Neural progenitor cell (in vitro differentiated cells): ENCODE measurements at regions not wholly inside any gene's neighbourhood (a gene's known extent, or its start where the extent isn't known, plus 50 kb on each side); places are given as distances from the start of the nearest gene placed in this dataset.

Experiments used
- EZH2 ChIP-seq: fragments of 200-600 bp; sonication (generic); IDR thresholded peaks from 2 replicates; pipeline ENCODE4 v1.6.1; 2017; ENCODE audit warnings: antibody characterized with exemption, mild to moderate bottlenecking, moderate library complexity
- EZH2phosphoT487 ChIP-seq: fragments of 200-600 bp; sonication (generic); IDR thresholded peaks from 2 replicates; pipeline ENCODE4 v1.6.1; 2017; ENCODE audit warnings: antibody characterized with exemption
- TF ChIP-seq, protein P1 (sequence below): fragments of 200-600 bp; sonication (generic); IDR thresholded peaks from 2 replicates; pipeline ENCODE4 v1.5.1; 2017; ENCODE audit warnings: antibody characterized with exemption, mild to moderate bottlenecking

DNA sequence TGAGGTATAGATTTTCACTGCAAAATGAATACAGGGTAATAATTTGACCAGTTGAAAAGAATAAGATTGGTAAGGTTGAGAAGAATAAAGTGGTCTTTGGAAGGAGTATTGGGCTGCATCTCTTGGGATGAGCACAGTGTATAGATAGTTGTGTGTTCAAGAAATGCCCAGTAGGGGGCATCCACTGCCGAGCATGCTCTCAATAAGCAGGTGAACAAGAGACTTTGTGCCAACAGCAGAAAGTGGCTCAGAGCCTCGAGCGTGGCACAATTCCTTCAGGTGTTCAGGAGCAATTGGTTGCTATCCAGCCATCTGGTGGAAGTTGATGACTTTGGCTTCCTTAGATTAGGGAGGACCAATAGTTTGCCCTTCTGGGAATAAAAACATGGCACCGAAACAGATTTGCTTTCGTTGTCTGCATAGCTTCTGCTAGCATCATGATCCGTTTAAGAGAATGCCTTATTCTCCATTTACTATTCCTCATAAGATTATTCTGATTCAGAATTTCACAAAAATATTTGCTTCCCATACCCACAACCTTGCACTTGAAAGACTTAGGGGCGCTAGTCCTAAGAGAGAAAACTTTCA lies 258.1 kb upstream of the NEIL3 start:
- TF ChIP-seq, protein P1, sequence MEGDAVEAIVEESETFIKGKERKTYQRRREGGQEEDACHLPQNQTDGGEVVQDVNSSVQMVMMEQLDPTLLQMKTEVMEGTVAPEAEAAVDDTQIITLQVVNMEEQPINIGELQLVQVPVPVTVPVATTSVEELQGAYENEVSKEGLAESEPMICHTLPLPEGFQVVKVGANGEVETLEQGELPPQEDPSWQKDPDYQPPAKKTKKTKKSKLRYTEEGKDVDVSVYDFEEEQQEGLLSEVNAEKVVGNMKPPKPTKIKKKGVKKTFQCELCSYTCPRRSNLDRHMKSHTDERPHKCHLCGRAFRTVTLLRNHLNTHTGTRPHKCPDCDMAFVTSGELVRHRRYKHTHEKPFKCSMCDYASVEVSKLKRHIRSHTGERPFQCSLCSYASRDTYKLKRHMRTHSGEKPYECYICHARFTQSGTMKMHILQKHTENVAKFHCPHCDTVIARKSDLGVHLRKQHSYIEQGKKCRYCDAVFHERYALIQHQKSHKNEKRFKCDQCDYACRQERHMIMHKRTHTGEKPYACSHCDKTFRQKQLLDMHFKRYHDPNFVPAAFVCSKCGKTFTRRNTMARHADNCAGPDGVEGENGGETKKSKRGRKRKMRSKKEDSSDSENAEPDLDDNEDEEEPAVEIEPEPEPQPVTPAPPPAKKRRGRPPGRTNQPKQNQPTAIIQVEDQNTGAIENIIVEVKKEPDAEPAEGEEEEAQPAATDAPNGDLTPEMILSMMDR = peak; percentile 75
- no peak for TF ChIP-seq EZH2
- no peak for TF ChIP-seq EZH2phosphoT487
